Stimulated activated naive CD8-positive, alpha-beta T cell treated with anti-CD3 and anti-CD28 coated beads, Interleukin-15, Interleukin-2, amounts not matched to agents 100 ng/mL and 50 ng/mL, for 24 hours (primary cell): ENCODE measurements at regions not wholly inside any gene's neighbourhood (a gene's known extent, or its start where the extent isn't known, plus 50 kb on each side); places are given as distances from the start of the nearest gene placed in this dataset.
"Not testable (repeated sequence)": the region's sequence is repeated elsewhere in the genome, so short reads cannot be mapped to it uniquely, and the experiment has no call there.

ENCODE experiments used
- H3K27ac Mint-ChIP-seq: one replicate; pipeline ENCODE4 v1.8.0; 2021; ENCODE audit warnings: mild to moderate bottlenecking, mixed read lengths
- H3K27me3 Mint-ChIP-seq: one replicate; pipeline ENCODE4 v1.8.0; 2021; ENCODE audit warnings: mixed read lengths
- H3K36me3 Mint-ChIP-seq: one replicate; pipeline ENCODE4 v1.8.0; 2021; ENCODE audit warnings: low read depth, mixed read lengths
- H3K4me1 Mint-ChIP-seq: one replicate; pipeline ENCODE4 v1.8.0; 2021; ENCODE audit warnings: low read depth, mixed read lengths
- H3K4me3 Mint-ChIP-seq: one replicate; pipeline ENCODE4 v1.8.0; 2021; ENCODE audit warnings: mild to moderate bottlenecking, mixed read lengths
- H3K9me3 Mint-ChIP-seq: one replicate; pipeline ENCODE4 v1.8.0; 2021; ENCODE audit warnings: mixed read lengths

- Mint-ChIP-seq H3K27ac (no peak overlapping the region), H3K36me3 (no peaks in the 10 kb centered on the region)
Measured at GRCh38 chr18:73381016-73381698, 513.4 kb upstream of the NETO1 start.

GRCh38 chr18:73366713-73367112, 498.9 kb upstream of the NETO1 start:
- Mint-ChIP-seq H3K27me3 (no peaks in the 10 kb centered on the region), H3K36me3 (no peaks in the 10 kb centered on the region), H3K9me3 (peaks cover 11% of the 10 kb centered on the region), H3K4me3 (no peak overlapping the region), H3K27ac (no peak overlapping the region), H3K4me1 (no peaks in the 10 kb centered on the region)

More at GRCh38 chr18:73381016-73381698, 513.4 kb upstream of the NETO1 start:
- H3K27me3 Mint-ChIP-seq: no peaks in the 10 kb centered on the region
- no peaks in the 10 kb centered on the region for H3K4me1 Mint-ChIP-seq
- peaks cover 11% of the 10 kb centered on the region for H3K9me3 Mint-ChIP-seq
- H3K4me3 Mint-ChIP-seq: no peak overlapping the region

GRCh38 chr18:73365018-73365417, 497.2 kb upstream of the NETO1 start:
- peaks cover 11% of the 10 kb centered on the region for H3K9me3 Mint-ChIP-seq
- no peaks in the 10 kb centered on the region for H3K27me3 Mint-ChIP-seq
- no peak overlapping the region for H3K4me3 Mint-ChIP-seq
- H3K36me3 Mint-ChIP-seq: no peaks in the 10 kb centered on the region
- no peaks in the 10 kb centered on the region for H3K4me1 Mint-ChIP-seq
- H3K27ac Mint-ChIP-seq: no peak overlapping the region

GRCh38 chr18:73355121-73355520, 487.3 kb upstream of the NETO1 start:
- Mint-ChIP-seq H3K4me1 (no peaks in the 10 kb centered on the region), H3K27ac (no peak overlapping the region), H3K27me3 (no peaks in the 10 kb centered on the region), H3K4me3 (no peak overlapping the region), H3K9me3 (peaks cover 3% of the 10 kb centered on the region), H3K36me3 (no peaks in the 10 kb centered on the region)

- H3K4me1 Mint-ChIP-seq: no peaks in the 10 kb centered on the region
- no peak overlapping the region for H3K4me3 Mint-ChIP-seq
- H3K27me3 Mint-ChIP-seq: no peaks in the 10 kb centered on the region
- no peaks in the 10 kb centered on the region for H3K36me3 Mint-ChIP-seq
- H3K27ac Mint-ChIP-seq: no peak overlapping the region
- H3K9me3 Mint-ChIP-seq: no peaks in the 10 kb centered on the region
Measured at GRCh38 chr18:73352546-73352945, 484.8 kb upstream of the NETO1 start.

- Mint-ChIP-seq H3K36me3 (no peaks in the 10 kb centered on the region), H3K4me1 (no peaks in the 10 kb centered on the region), H3K9me3 (no peaks in the 10 kb centered on the region), H3K27me3 (no peaks in the 10 kb centered on the region), H3K4me3 (no peak overlapping the region), H3K27ac (no peak overlapping the region)
Measured at GRCh38 chr18:73340135-73340977, 472.6 kb upstream of the NETO1 start.

GRCh38 chr18:73331212-73331772, 463.5 kb upstream of the NETO1 start:
- Mint-ChIP-seq H3K27me3 (no peaks in the 10 kb centered on the region), H3K36me3 (no peaks in the 10 kb centered on the region)

GRCh38 chr18:73330106-73330505, 462.3 kb upstream of the NETO1 start:
- H3K4me3 Mint-ChIP-seq, H3K36me3 Mint-ChIP-seq, H3K9me3 Mint-ChIP-seq, H3K4me1 Mint-ChIP-seq, H3K27ac Mint-ChIP-seq, H3K27me3 Mint-ChIP-seq: not testable (repeated sequence)

More at GRCh38 chr18:73331212-73331772, 463.5 kb upstream of the NETO1 start:
- H3K9me3 Mint-ChIP-seq: no peaks in the 10 kb centered on the region
- H3K27ac Mint-ChIP-seq: no peak overlapping the region
- H3K4me1 Mint-ChIP-seq: no peaks in the 10 kb centered on the region
- H3K4me3 Mint-ChIP-seq: no peak overlapping the region

- not testable (repeated sequence) for H3K27me3 Mint-ChIP-seq, H3K9me3 Mint-ChIP-seq, H3K27ac Mint-ChIP-seq, H3K4me3 Mint-ChIP-seq, H3K36me3 Mint-ChIP-seq, H3K4me1 Mint-ChIP-seq
Measured at GRCh38 chr18:73324187-73324831, 456.5 kb upstream of the NETO1 start.

GRCh38 chr18:73318739-73319479, 451.1 kb upstream of the NETO1 start:
- Mint-ChIP-seq H3K4me1 (no peaks in the 10 kb centered on the region), H3K4me3 (no peak overlapping the region), H3K27ac (no peak overlapping the region), H3K36me3 (no peaks in the 10 kb centered on the region), H3K9me3 (no peaks in the 10 kb centered on the region), H3K27me3 (no peaks in the 10 kb centered on the region)

- Mint-ChIP-seq H3K36me3 (no peaks in the 10 kb centered on the region), H3K27ac (no peak overlapping the region), H3K9me3 (no peaks in the 10 kb centered on the region), H3K4me1 (no peaks in the 10 kb centered on the region), H3K27me3 (no peaks in the 10 kb centered on the region), H3K4me3 (no peak overlapping the region)
Measured at GRCh38 chr18:73316513-73316912, 448.7 kb upstream of the NETO1 start.

- Mint-ChIP-seq H3K36me3 (no peaks in the 10 kb centered on the region), H3K9me3 (peaks cover 3% of the 10 kb centered on the region), H3K27me3 (no peaks in the 10 kb centered on the region), H3K27ac (no peak overlapping the region), H3K4me3 (no peak overlapping the region), H3K4me1 (no peaks in the 10 kb centered on the region)
Measured at GRCh38 chr18:73315381-73315780, 447.6 kb upstream of the NETO1 start.

- no peak overlapping the region for H3K4me3 Mint-ChIP-seq
- no peaks in the 10 kb centered on the region for H3K27me3 Mint-ChIP-seq
- H3K4me1 Mint-ChIP-seq: no peaks in the 10 kb centered on the region
- H3K36me3 Mint-ChIP-seq: no peaks in the 10 kb centered on the region
- peaks cover 3% of the 10 kb centered on the region for H3K9me3 Mint-ChIP-seq
- H3K27ac Mint-ChIP-seq: no peak overlapping the region
Measured at GRCh38 chr18:73313476-73313875, 445.7 kb upstream of the NETO1 start.

GRCh38 chr18:73296686-73297085, 428.9 kb upstream of the NETO1 start:
- peaks cover 9% of the 10 kb centered on the region for H3K9me3 Mint-ChIP-seq
- no peak overlapping the region for H3K27ac Mint-ChIP-seq
- H3K27me3 Mint-ChIP-seq: no peaks in the 10 kb centered on the region
- H3K4me1 Mint-ChIP-seq: no peaks in the 10 kb centered on the region
- H3K36me3 Mint-ChIP-seq: no peaks in the 10 kb centered on the region
- no peak overlapping the region for H3K4me3 Mint-ChIP-seq
